ENCODE measurements at regions not wholly inside any gene's neighbourhood (a gene's known extent, or its start where the extent isn't known, plus 50 kb on each side); places are given as distances from the start of the nearest gene placed in this dataset.

GRCh38 chr13:82867284-82867683, 1015.0 kb downstream of the SLITRK1 start:
- TF ChIP-seq CTCF (IDR thresholded peaks at IDR 0.05; ENCODE audit: poor library complexity, severe bottlenecking) = no peak
- TF ChIP-seq REST (IDR thresholded peaks at IDR 0.05; ENCODE audit: borderline replicate concordance) = no peak
- no peak for TF ChIP-seq EP300 (conservative IDR thresholded peaks at IDR 0.05; ENCODE audit: poor library complexity, severe bottlenecking)
- TF ChIP-seq POLR2AphosphoS5 (IDR thresholded peaks at IDR 0.05) = no peak
- TF ChIP-seq TAF1 (IDR thresholded peaks at IDR 0.05; ENCODE audit: low read depth) = no peak
- no peak for TF ChIP-seq EZH2 (IDR thresholded peaks at IDR 0.05; ENCODE audit: borderline replicate concordance, insufficient read depth, low read length, poor library complexity, severe bottlenecking)
- no peak for TF ChIP-seq MXI1 (conservative IDR thresholded peaks at IDR 0.05; ENCODE audit: poor library complexity, severe bottlenecking)
- TF ChIP-seq SMC3 (conservative IDR thresholded peaks at IDR 0.05; ENCODE audit: poor library complexity) = no peak
- no peak for TF ChIP-seq RAD21 (conservative IDR thresholded peaks at IDR 0.05)
- Histone ChIP-seq H3K9me2 (ENCODE audit: insufficient read depth, low read length) (no peaks in the 10 kb centered on the region), H3K27me3 (ENCODE audit: insufficient read depth, low read depth, low read length) (no peaks in the 10 kb centered on the region), H2AFZ (ENCODE audit: low read depth, low read length) (no peak overlapping the region), H3K9ac (ENCODE audit: low read length) (no peak overlapping the region), H3K9me3 (ENCODE audit: low read length) (no peaks in the 10 kb centered on the region), H3K4me2 (ENCODE audit: low read length) (no peak overlapping the region), H3K36me3 (ENCODE audit: insufficient read depth, low read length) (no peaks in the 10 kb centered on the region), H3K4me3 (ENCODE audit: low read length) (no peak overlapping the region), H3K27ac (ENCODE audit: low read length) (no peak overlapping the region), H4K20me1 (ENCODE audit: insufficient read depth) (no peaks in the 10 kb centered on the region), H3K79me2 (replicated peaks; ENCODE audit: insufficient read depth, low read length) (no peaks in the 10 kb centered on the region), H3F3A (ENCODE audit: insufficient read depth, low read length, poor library complexity, severe bottlenecking) (no peaks in the 10 kb centered on the region)

GRCh38 chr13:82850644-82851043, 1031.6 kb downstream of the SLITRK1 start:
- Histone ChIP-seq H3K27ac (ENCODE audit: low read length) (no peak overlapping the region), H4K20me1 (ENCODE audit: insufficient read depth) (no peaks in the 10 kb centered on the region), H3K4me2 (ENCODE audit: low read length) (no peak overlapping the region), H3K9me3 (ENCODE audit: low read length) (no peaks in the 10 kb centered on the region), H3K79me2 (replicated peaks; ENCODE audit: insufficient read depth, low read length) (no peaks in the 10 kb centered on the region), H3F3A (ENCODE audit: insufficient read depth, low read length, poor library complexity, severe bottlenecking) (no peaks in the 10 kb centered on the region), H2AFZ (ENCODE audit: low read depth, low read length) (no peak overlapping the region), H3K9me2 (ENCODE audit: insufficient read depth, low read length) (no peaks in the 10 kb centered on the region), H3K36me3 (ENCODE audit: insufficient read depth, low read length) (no peaks in the 10 kb centered on the region), H3K27me3 (ENCODE audit: insufficient read depth, low read depth, low read length) (no peaks in the 10 kb centered on the region), H3K4me3 (ENCODE audit: low read length) (no peak overlapping the region), H3K9ac (ENCODE audit: low read length) (no peak overlapping the region)
- TF ChIP-seq TAF1 (IDR thresholded peaks at IDR 0.05; ENCODE audit: low read depth) (no peak), EZH2 (IDR thresholded peaks at IDR 0.05; ENCODE audit: borderline replicate concordance, insufficient read depth, low read length, poor library complexity, severe bottlenecking) (no peak), MXI1 (conservative IDR thresholded peaks at IDR 0.05; ENCODE audit: poor library complexity, severe bottlenecking) (no peak), SMC3 (conservative IDR thresholded peaks at IDR 0.05; ENCODE audit: poor library complexity) (no peak), RAD21 (conservative IDR thresholded peaks at IDR 0.05) (no peak), REST (IDR thresholded peaks at IDR 0.05; ENCODE audit: borderline replicate concordance) (no peak), POLR2AphosphoS5 (IDR thresholded peaks at IDR 0.05) (no peak)
